GM21447 (cell line): ENCODE measurements at regions not wholly inside any gene's neighbourhood (a gene's known extent, or its start where the extent isn't known, plus 50 kb on each side); places are given as distances from the start of the nearest gene placed in this dataset.

Source experiments
- ATAC-seq: cut with Tn5 transposase; IDR thresholded peaks from one replicate; pipeline ENCODE4 v1.9.1; 2021; ENCODE audit not compliant: unreplicated experiment

- no peak for ATAC-seq
Measured at GRCh38 chr9:2346277-2346913, 275.2 kb upstream of the VLDLR start.

- no peak for ATAC-seq
Measured at GRCh38 chr9:2351324-2351723, 270.3 kb upstream of the VLDLR start.

- no peak for ATAC-seq
Measured at GRCh38 chr9:2354216-2354615, 267.4 kb upstream of the VLDLR start.

GRCh38 chr9:2354856-2355696 is 266.5 kb upstream of the VLDLR start:
- no peak for ATAC-seq

GRCh38 chr9:2355697-2355983 is 265.9 kb upstream of the VLDLR start:
- no peak for ATAC-seq

GRCh38 chr9:2356041-2356790 is 265.4 kb upstream of the VLDLR start:
- ATAC-seq: no peak

- no peak for ATAC-seq
Measured at GRCh38 chr9:2359891-2360471, 261.6 kb upstream of the VLDLR start.

- ATAC-seq: no peak
Measured at GRCh38 chr9:2362150-2362549, 259.4 kb upstream of the VLDLR start.

- no peak for ATAC-seq
Measured at GRCh38 chr9:2363138-2363745, 258.3 kb upstream of the VLDLR start.

- no peak for ATAC-seq
Measured at GRCh38 chr9:2363781-2364180, 257.8 kb upstream of the VLDLR start.

GRCh38 chr9:2367970-2368369 is 253.6 kb upstream of the VLDLR start:
- ATAC-seq: no peak

- ATAC-seq: no peak
Measured at GRCh38 chr9:2373648-2374047, 247.9 kb upstream of the VLDLR start.

GRCh38 chr9:2375114-2375513 is 246.5 kb upstream of the VLDLR start:
- ATAC-seq: no peak

GRCh38 chr9:2377117-2377516 is 244.5 kb upstream of the VLDLR start:
- no peak for ATAC-seq

GRCh38 chr9:2377834-2378233 is 243.8 kb upstream of the VLDLR start:
- ATAC-seq: no peak

- ATAC-seq: no peak
Measured at GRCh38 chr9:2378266-2378665, 243.3 kb upstream of the VLDLR start.

- ATAC-seq: no peak
Measured at GRCh38 chr9:2378816-2379215, 242.8 kb upstream of the VLDLR start.

- no peak for ATAC-seq
Measured at GRCh38 chr9:2384741-2385140, 236.8 kb upstream of the VLDLR start.

GRCh38 chr9:2385746-2386145 is 235.8 kb upstream of the VLDLR start:
- ATAC-seq: no peak

- ATAC-seq: no peak
Measured at GRCh38 chr9:2386566-2386965, 235.0 kb upstream of the VLDLR start.

- no peak for ATAC-seq
Measured at GRCh38 chr9:2387166-2387565, 234.4 kb upstream of the VLDLR start.
